ENCODE measurements at regions not wholly inside any gene's neighbourhood (a gene's known extent, or its start where the extent isn't known, plus 50 kb on each side); places are given as distances from the start of the nearest gene placed in this dataset.
"Not testable (repeated sequence)": the region's sequence is repeated elsewhere in the genome, so short reads cannot be mapped to it uniquely, and the experiment has no call there.

DNA sequence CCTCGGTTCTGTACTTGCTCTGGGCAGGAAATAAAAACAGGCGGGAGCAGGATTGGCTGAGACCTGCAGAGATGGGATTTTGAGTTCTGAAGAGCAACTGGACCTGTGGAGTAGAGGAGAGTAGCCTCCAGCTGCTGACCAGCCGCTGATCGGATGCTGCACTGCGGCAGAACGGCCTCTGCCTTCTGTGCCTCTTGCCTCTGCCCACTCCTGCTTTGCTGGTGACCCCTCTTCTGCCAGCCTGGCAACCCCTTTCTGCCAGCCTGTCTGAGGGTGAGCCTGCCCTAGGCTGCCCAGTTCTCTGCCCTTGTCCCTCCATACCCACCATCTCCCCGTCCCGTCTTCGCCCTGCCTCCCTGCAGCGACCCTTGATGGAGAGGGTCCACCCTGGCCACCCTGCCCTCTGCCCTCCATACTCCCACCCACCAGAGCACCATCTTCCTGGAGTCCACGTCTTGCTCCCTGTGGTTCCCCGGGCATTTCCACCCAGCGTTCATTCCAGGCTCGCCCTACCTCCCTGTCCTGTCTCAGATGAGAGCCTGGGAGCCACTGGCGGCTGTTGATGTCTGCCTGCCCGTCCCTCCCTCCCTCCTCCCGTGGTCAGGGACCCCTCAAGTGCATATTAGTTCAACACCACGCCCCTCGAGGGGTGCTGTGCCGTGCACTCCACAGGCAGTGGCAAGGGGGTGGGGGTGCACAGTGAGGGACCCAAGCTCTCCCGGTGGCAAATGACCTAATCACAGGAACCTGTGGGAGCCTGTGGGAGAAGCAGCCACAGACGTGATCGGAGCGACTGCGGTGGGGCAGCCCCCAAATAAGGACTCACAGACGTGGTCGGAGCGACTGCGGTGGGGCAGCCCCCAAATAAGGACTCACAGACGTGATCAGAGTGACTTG lies 863.3 kb downstream of the TBC1D22A start:
- DNase-seq (ENCODE audit: low read depth in 3 of 3): no peak

DNA sequence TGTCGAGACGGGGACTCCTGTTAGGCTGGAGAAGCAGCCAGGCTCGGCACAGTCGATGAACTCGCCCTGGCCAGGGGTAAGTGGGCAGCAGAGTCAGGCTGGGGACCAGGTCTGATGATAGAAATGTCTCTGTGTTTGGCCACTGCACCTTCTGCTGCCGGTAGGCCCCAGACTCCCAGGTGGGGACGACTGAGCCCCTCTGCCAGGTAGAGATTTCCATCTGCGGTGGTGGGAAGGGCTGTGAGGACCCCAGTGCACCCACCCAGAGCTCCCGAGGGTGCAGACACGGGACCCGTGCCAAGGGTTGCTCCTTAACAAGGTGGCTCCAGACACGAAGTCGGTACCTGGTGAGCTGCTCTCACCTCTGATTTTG lies 862.5 kb downstream of the TBC1D22A start:
- no peak for DNase-seq (ENCODE audit: low read depth in 3 of 3)

DNA sequence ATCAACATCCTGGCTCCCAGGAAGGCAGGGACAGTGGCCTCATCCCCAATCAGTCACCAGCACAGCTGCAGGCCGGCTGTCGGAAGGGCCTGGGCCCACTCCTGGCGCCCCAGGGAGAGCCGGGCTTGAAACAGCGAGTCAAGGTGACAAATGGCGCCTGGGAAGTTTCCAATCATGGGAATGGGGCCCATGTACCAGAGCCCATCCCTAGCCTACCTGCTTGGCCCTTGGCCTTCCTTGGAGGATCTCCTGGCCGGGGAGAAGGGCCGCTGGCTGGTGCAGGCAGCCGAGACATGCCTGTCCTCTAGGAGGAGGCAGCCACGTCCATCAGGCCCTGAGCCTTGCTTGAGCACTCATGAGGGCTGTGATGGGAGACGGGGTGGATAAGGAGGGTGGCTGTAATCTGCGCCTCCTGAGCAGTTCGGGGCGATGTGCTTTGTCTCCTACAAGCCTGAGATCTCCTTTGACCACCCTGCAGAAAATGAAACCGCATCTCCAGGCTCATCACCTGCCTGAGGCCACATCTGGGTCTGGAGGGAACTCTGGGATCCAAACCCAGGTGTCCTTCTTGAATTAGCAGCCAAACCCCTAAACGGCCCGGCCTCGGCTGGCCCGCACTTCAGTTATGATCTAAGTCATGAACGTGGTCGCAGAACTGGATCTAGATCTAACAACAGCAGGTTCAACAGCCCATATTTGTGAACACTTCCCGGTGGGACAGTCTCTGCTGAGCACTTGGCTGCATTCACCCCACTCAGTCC lies 862.0 kb downstream of the TBC1D22A start:
- DNase-seq (ENCODE audit: low read depth in 3 of 3): no peak

DNA sequence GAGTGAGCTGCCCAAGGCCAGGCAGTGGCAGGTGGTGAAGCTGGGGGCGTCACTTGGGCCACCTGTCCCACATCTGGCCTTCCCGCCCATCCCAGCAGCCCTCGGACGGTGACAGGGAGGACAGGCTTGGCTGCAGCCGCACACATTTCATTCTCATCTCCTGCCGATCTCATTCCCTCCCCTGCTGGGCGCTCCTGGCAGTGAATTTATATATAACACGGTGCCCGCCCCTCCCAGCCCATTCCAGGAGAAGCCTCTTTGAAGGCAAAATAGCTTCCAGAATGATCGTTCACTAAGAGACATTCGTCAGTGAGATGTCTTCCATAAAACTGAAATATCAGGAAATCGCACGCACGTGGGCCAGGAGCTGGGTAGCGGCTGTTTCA lies 861.3 kb downstream of the TBC1D22A start:
- no peak for DNase-seq (ENCODE audit: low read depth in 3 of 3)

- no peak for DNase-seq (ENCODE audit: low read depth in 3 of 3)
These were observed 860.8 kb downstream of the TBC1D22A start for GRCh38 chr22:47623066-47623762.

- DNase-seq (ENCODE audit: low read depth in 3 of 3): no peak
These were observed 860.1 kb downstream of the TBC1D22A start for GRCh38 chr22:47622541-47622940.

DNA sequence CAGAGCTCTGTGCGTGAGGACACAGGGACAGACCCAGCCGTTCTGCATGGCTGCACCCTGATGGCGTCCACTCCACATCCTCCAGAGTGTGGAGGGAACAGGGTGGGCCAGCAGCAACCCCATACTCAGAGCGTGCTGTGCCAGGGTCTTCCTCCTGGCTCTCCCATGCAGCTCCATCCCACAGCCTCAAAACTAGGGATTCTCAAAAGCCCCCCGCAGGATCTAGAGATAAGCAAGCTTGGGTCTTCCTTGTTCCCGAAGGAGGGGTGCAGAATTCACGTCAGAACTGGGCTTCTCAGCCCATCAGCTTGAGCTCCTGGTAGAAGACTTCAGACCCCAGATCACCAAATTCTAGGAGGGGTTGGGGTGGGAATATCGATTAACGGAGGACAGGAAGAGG lies 858.8 kb downstream of the TBC1D22A start:
- DNase-seq (ENCODE audit: low read depth in 3 of 3): no peak

GRCh38 chr22:47620391-47620790 lies 857.9 kb downstream of the TBC1D22A start:
- DNase-seq (ENCODE audit: low read depth in 3 of 3): no peak

DNA sequence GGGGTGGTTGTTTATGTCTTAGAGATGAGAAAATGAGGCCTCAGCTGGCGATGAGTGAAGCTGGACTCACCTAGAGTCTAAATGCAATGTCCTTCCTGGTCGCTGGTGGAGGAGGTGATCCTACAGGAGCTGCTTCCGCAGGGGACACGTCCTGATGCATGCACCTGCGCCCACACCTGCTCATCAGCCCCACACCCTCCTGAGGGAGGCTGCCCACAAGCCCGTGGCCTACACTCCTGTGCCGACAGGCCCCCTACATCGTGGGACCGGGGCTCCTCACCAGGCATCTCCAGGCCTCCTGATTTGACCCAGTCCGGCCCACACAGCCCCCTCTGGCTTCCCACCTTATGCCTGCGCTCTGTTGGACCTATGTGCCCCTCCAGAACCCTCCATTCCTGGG lies 857.2 kb downstream of the TBC1D22A start:
- DNase-seq (ENCODE audit: low read depth in 3 of 3): no peak

- DNase-seq (ENCODE audit: low read depth in 3 of 3): no peak
These were observed 855.9 kb downstream of the TBC1D22A start for GRCh38 chr22:47618180-47619010.

GRCh38 chr22:47617186-47617585 lies 854.7 kb downstream of the TBC1D22A start:
- DNase-seq (ENCODE audit: low read depth in 3 of 3): no peak

DNA sequence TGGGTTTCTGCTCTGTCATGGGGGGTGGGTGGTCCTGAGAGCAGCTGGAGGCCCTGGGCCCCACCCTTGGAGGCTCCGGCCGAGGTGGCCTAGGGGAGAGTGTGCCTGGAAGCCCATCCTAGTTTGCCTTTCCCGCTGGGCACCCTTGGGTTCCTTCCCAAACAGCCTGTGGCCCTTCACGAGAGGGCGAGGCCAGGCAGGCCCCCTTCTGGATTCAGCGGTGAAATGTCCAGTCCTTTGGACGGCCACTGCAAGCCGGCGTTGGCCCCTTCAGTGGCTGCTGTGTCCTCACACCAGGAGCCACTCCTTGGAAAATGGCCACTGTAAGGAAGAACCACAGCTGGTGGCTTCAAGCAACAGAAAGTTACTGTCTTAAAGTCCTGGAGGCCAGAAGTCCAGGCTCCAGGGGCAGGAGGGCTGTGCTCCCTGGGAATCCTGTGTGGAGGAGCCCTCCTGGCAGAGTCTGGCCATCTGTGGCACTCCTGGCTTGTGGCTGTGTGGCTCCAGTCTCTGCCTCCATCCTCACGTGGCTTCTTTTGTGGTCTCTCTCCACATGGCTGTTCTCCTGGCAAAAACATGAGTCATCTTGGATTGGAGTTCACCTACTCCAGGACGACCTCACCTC lies 854.1 kb downstream of the TBC1D22A start:
- DNase-seq (ENCODE audit: low read depth in 3 of 3): no peak

DNA sequence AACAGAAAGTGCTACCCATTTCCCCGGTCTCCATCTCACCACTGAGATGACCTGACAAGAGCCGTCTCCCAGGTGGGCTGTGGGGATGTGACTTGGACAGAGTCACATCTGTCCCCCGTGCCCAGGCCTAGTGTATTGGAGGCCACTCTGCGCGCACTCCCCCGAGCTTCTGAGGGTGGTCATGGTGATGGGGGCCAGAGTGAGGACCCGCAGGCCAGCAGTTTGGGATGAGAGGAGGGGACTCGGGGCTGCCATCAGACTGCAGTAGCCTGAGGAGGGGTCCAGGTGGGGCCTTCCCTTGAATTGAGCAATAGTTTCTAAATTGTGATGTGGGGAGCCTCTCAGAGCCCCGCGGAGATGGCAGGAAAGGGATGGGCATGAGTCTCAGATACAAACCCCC lies 852.6 kb downstream of the TBC1D22A start:
- no peak for DNase-seq (ENCODE audit: low read depth in 3 of 3)

DNA sequence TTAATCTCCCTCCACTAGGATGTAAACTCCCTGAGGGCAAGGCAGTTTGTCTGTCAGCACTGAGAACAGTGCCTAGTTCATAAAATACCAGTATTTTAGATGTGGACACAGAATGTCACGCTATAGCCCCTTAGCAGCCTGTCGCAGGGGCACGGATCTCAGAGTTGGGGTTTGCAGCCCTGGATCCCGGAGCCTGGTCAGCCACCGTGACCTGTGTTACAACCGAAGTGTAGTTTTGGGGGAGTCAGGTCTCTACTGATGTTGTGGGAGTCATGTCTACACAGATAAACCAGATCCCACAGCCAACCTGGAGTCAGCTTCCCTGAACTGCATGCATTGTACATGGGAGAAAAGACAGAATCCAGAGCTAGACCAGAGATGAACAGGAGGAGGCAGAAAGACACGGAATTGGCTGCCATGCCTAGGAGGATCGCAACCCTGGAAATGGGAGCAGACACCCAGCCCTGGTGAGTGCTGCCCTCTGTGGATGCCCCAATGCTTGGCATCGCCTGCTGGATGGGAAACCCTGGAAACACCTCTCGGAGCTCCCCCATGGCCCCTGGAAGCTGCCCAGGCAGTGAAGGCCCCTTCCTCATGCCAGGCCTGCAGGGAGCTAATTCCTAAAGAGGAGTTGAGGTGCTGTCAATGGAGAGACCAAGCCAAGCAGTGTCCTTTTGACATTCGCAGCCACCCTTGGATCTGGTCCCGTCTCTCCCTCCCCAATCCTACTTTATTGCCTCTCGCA lies 851.3 kb downstream of the TBC1D22A start:
- no peak for DNase-seq (ENCODE audit: low read depth in 3 of 3)

DNA sequence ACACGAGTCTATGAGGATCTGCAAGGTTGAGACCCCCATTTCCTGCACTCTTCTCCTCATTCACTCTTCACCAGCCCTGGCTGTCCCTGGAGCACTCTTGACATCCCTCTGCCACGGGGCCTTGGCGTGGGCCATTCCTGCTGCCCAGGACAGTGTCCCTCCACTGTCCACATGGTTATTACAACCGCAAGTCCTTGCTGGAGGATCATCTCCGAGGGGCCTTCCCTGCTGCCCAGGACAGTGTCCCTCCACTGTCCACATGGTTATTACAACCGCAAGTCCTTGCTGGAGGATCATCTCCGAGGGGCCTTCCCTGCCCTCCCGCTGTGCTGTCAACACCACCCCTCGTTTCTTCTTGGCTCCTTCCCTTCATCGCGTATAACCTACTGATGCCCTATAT lies 850.7 kb downstream of the TBC1D22A start:
- not testable (repeated sequence) for DNase-seq (ENCODE audit: low read depth in 3 of 3)

DNA sequence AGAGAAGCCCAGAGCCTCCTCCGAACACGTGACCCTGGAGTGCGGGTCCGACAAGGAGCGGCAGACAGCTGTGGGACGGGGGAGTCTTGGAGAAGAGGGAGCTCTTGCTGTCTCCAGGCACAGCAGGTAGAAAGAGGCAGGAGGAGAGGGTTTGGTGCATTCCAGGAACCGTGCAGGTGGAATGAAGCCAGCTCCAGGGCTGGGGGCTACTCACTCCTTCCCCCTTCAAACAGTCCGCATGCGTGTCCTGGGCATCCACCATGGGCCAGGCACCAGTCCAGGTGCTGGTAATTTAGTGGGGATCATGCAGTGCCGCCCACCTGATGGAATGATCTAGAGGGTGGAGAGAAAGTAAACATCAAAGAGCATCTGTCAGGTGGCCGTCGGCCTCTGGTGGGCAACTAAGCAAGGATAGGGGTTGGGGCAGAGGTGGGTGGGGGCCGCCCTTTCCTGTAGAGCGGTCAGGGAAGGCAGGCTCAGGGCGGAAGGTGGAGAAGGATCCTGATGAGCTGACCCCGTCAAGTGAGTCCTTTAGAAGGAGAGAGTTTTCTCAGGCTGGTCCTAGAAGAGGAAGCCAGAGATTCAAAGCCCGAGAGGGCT lies 850.0 kb downstream of the TBC1D22A start:
- no peak for DNase-seq (ENCODE audit: low read depth in 3 of 3)

GRCh38 chr22:47610764-47611163 lies 848.3 kb downstream of the TBC1D22A start:
- DNase-seq (ENCODE audit: low read depth in 3 of 3): no peak

DNA sequence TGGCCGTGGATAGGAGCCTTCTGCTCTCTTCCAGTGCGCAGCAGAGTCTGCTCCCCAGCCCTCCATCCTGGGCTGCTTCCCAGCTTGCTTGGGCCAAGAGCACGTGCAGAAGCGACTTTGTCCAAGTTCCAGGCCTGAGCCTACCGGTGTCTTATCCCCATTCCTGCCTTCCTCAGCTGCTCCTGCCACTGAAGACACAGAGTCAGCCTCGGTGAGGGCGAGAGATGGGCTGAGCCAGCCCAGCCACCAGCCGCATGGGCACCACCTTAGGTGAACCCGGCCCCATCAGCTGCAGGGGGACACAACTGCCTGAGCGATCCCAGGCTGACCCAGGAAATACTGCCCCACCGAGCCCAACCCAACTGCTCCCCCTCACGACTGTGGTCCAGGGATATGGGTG lies 847.8 kb downstream of the TBC1D22A start:
- DNase-seq (ENCODE audit: low read depth in 3 of 3): no peak

- DNase-seq (ENCODE audit: low read depth in 3 of 3): no peak
These were observed 847.2 kb downstream of the TBC1D22A start for GRCh38 chr22:47609653-47610052.

GRCh38 chr22:47608421-47608820 lies 846.0 kb downstream of the TBC1D22A start:
- DNase-seq (ENCODE audit: low read depth in 3 of 3): no peak

All from stimulated activated CD4-positive, alpha-beta T cell treated with anti-CD3 and anti-CD28 coated beads, TNF-alpha, amount 100 ng/mL, for 48 hours (primary cell).